Adrenal gland (tissue), 5 donors: ENCODE measurements at regions not wholly inside any gene's neighbourhood (a gene's known extent, or its start where the extent isn't known, plus 50 kb on each side); places are given as distances from the start of the nearest gene placed in this dataset.

Source experiments
- POLR2A ChIP-seq, 2 donors: fragments of 450-650 bp; IDR thresholded peaks; one replicate each; pipeline ENCODE4 v1.6.1; 2017; ENCODE audit warnings: antibody characterized with exemption in 2 of 2, mild to moderate bottlenecking in 2 of 2, moderate library complexity in 1 of 2
- TF ChIP-seq, protein P1 (sequence below), 6 experiments: fragments of 450-650 bp in 4 of 6; fragments of 200-600 bp in 2 of 6; sonication (generic) in 1 of 6; IDR thresholded peaks; 1 replicate in 5 of 6; 2 replicates in 1 of 6; pipeline versions ENCODE4 v1.5.1 to v1.8.0; 2016 to 2021; ENCODE audit warnings: antibody characterized with exemption in 6 of 6, mild to moderate bottlenecking in 2 of 6, moderate library complexity in 1 of 6
- donor health status: DM: no; HTN: no; CAD: no.

GRCh38 chr1:100661176-100661575 lies 58.4 kb upstream of the VCAM1 start:
- TF ChIP-seq, protein P1, sequence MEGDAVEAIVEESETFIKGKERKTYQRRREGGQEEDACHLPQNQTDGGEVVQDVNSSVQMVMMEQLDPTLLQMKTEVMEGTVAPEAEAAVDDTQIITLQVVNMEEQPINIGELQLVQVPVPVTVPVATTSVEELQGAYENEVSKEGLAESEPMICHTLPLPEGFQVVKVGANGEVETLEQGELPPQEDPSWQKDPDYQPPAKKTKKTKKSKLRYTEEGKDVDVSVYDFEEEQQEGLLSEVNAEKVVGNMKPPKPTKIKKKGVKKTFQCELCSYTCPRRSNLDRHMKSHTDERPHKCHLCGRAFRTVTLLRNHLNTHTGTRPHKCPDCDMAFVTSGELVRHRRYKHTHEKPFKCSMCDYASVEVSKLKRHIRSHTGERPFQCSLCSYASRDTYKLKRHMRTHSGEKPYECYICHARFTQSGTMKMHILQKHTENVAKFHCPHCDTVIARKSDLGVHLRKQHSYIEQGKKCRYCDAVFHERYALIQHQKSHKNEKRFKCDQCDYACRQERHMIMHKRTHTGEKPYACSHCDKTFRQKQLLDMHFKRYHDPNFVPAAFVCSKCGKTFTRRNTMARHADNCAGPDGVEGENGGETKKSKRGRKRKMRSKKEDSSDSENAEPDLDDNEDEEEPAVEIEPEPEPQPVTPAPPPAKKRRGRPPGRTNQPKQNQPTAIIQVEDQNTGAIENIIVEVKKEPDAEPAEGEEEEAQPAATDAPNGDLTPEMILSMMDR (IDR thresholded peaks at IDR 0.05), result no peak
- TF ChIP-seq POLR2A (IDR thresholded peaks at IDR 0.05), result no peak
